ENCODE measurements at regions not wholly inside any gene's neighbourhood (a gene's known extent, or its start where the extent isn't known, plus 50 kb on each side); places are given as distances from the start of the nearest gene placed in this dataset.

- TF ChIP-seq CTCF (IDR thresholded peaks at IDR 0.05; ENCODE audit: poor library complexity) (no peak), EZH2phosphoT487 (IDR thresholded peaks at IDR 0.05; ENCODE audit: low read depth, severe bottlenecking, unreplicated experiment) (no peak), EZH2 (IDR thresholded peaks at IDR 0.05; ENCODE audit: borderline replicate concordance) (no peak)
Measured at GRCh38 chr3:104941785-104942184, 424.9 kb upstream of the ALCAM start.
